Activated T-cell treated with anti-CD3 and anti-CD28 coated beads, Interleukin-2, amount 50 U/mL, for 24 hours (primary cell): ENCODE measurements at regions not wholly inside any gene's neighbourhood (a gene's known extent, or its start where the extent isn't known, plus 50 kb on each side); places are given as distances from the start of the nearest gene placed in this dataset.

Experiments
- DNase-seq: peaks from one replicate; pipeline ENCODE4 v3.0.0-alpha.2; 2020
- H3K27ac Mint-ChIP-seq: 2 replicates; pipeline ENCODE4 v1.8.0; 2020; ENCODE audit warnings: mild to moderate bottlenecking, mixed read lengths
- H3K27me3 Mint-ChIP-seq: 2 replicates; pipeline ENCODE4 v1.8.0; 2020; ENCODE audit warnings: mixed read lengths
- H3K36me3 Mint-ChIP-seq: 2 replicates; pipeline ENCODE4 v1.8.0; 2020; ENCODE audit warnings: low read depth, mixed read lengths
- H3K4me1 Mint-ChIP-seq: 2 replicates; pipeline ENCODE4 v1.8.0; 2020; ENCODE audit warnings: low read depth, mixed read lengths
- H3K4me3 Mint-ChIP-seq: 2 replicates; pipeline ENCODE4 v1.8.0; 2020; ENCODE audit warnings: mild to moderate bottlenecking, moderate library complexity, mixed read lengths
- H3K9me3 Mint-ChIP-seq: 2 replicates; pipeline ENCODE4 v1.8.0; 2020; ENCODE audit warnings: mixed read lengths

DNA sequence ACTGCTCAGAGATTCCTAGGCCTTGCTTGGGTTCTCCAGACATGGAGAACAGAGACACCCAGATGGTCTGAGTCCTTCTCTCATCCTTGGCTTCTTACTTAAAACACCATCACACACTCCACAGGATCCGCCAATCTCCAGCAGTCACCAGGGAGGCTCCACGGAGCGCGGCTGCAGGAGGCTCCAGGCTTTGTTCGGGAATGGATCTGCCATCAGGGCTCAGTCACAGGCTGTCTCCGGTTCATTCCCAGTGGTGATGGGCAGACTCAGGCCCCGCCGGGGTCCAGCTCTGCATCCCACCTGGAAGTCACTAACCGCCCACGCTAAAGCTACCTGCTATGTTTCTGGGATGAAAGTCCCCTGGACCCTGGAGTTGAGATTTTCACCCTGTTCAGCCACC lies 312.9 kb downstream of the TCERG1L start:
- no peak overlapping the region for H3K4me3 Mint-ChIP-seq
- H3K4me1 Mint-ChIP-seq, result no peaks in the 10 kb centered on the region
- no peak overlapping the region for H3K27ac Mint-ChIP-seq
- H3K9me3 Mint-ChIP-seq, result peaks cover 2% of the 10 kb centered on the region
- H3K36me3 Mint-ChIP-seq, result no peaks in the 10 kb centered on the region
- H3K27me3 Mint-ChIP-seq, result peaks cover 4% of the 10 kb centered on the region
- DNase-seq, result no peak

GRCh38 chr10:130999376-131000202 lies 311.9 kb downstream of the TCERG1L start:
- Mint-ChIP-seq H3K9me3 (peaks cover 2% of the 10 kb centered on the region), H3K27ac (no peak overlapping the region), H3K27me3 (peaks cover 4% of the 10 kb centered on the region), H3K4me1 (no peaks in the 10 kb centered on the region), H3K4me3 (no peak overlapping the region), H3K36me3 (no peaks in the 10 kb centered on the region)
- DNase-seq, result no peak

DNA sequence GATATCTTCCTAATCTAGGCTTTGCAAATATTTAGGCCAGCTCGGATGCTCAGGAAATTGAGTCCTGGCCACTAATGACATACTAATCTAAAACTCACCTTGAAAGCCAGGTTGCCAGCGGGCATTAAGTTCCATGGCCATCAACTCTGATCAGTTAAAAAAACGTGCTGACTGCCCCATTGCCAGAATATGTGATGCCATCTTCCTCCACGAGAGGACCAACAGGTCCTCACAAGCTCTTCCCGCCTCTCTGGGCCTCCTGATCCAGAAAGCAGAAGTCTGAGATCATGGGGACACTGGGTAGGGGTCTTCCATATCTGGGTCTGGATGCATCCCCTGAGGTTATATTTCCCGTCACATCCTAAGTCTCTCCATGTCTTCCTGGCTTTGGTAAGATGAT lies 311.3 kb downstream of the TCERG1L start:
- no peak overlapping the region for H3K4me3 Mint-ChIP-seq
- no peak overlapping the region for H3K27ac Mint-ChIP-seq
- H3K36me3 Mint-ChIP-seq, result no peaks in the 10 kb centered on the region
- peaks cover 3% of the 10 kb centered on the region for H3K9me3 Mint-ChIP-seq
- peaks cover 4% of the 10 kb centered on the region for H3K27me3 Mint-ChIP-seq
- no peaks in the 10 kb centered on the region for H3K4me1 Mint-ChIP-seq
- DNase-seq, result no peak

- no peaks in the 10 kb centered on the region for H3K4me1 Mint-ChIP-seq
- H3K4me3 Mint-ChIP-seq, result no peak overlapping the region
- peaks cover 5% of the 10 kb centered on the region for H3K9me3 Mint-ChIP-seq
- H3K27ac Mint-ChIP-seq, result no peak overlapping the region
- no peaks in the 10 kb centered on the region for H3K36me3 Mint-ChIP-seq
- peaks cover 4% of the 10 kb centered on the region for H3K27me3 Mint-ChIP-seq
- no peak for DNase-seq
Observed at GRCh38 chr10:131000743-131001142, 310.8 kb downstream of the TCERG1L start.

GRCh38 chr10:131001438-131001837 lies 310.1 kb downstream of the TCERG1L start:
- DNase-seq, result no peak
- peaks cover 3% of the 10 kb centered on the region for H3K9me3 Mint-ChIP-seq
- H3K4me1 Mint-ChIP-seq, result no peaks in the 10 kb centered on the region
- H3K36me3 Mint-ChIP-seq, result no peaks in the 10 kb centered on the region
- no peak overlapping the region for H3K4me3 Mint-ChIP-seq
- no peak overlapping the region for H3K27ac Mint-ChIP-seq
- H3K27me3 Mint-ChIP-seq, result peaks cover 4% of the 10 kb centered on the region

GRCh38 chr10:131002031-131002861 lies 309.3 kb downstream of the TCERG1L start:
- no peak for DNase-seq
- H3K36me3 Mint-ChIP-seq, result no peaks in the 10 kb centered on the region
- peaks cover 4% of the 10 kb centered on the region for H3K27me3 Mint-ChIP-seq
- H3K4me1 Mint-ChIP-seq, result no peaks in the 10 kb centered on the region
- H3K9me3 Mint-ChIP-seq, result peaks cover 3% of the 10 kb centered on the region
- no peak overlapping the region for H3K4me3 Mint-ChIP-seq
- no peak overlapping the region for H3K27ac Mint-ChIP-seq

- H3K9me3 Mint-ChIP-seq, result peaks cover 3% of the 10 kb centered on the region
- no peak overlapping the region for H3K27ac Mint-ChIP-seq
- H3K27me3 Mint-ChIP-seq, result peaks cover 4% of the 10 kb centered on the region
- no peaks in the 10 kb centered on the region for H3K36me3 Mint-ChIP-seq
- DNase-seq, result no peak
- H3K4me3 Mint-ChIP-seq, result no peak overlapping the region
- H3K4me1 Mint-ChIP-seq, result no peaks in the 10 kb centered on the region
Observed at GRCh38 chr10:131003455-131003854, 308.1 kb downstream of the TCERG1L start.

DNA sequence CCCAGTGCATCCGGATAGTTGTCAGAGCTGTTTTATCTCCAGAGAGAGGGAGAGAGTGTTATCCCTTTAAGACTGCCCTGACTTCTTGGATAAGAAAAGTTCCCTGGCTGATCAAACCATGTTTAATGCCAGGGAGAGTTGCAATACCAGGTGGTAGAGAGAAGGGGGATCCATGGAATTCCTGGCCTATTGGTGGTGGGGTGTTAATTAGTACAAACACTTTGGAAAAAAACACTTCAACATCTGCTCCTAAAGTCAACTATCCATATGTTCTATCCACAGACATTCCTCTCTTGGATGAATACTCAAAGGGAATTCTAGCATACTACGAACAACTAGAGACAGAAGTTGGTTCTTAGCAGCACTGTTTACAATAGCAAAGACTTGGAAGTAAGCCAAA lies 307.2 kb downstream of the TCERG1L start:
- no peak overlapping the region for H3K4me3 Mint-ChIP-seq
- H3K27me3 Mint-ChIP-seq, result peaks cover 4% of the 10 kb centered on the region
- H3K4me1 Mint-ChIP-seq, result no peaks in the 10 kb centered on the region
- no peak for DNase-seq
- H3K27ac Mint-ChIP-seq, result no peak overlapping the region
- H3K9me3 Mint-ChIP-seq, result peaks cover 3% of the 10 kb centered on the region
- H3K36me3 Mint-ChIP-seq, result no peaks in the 10 kb centered on the region

DNA sequence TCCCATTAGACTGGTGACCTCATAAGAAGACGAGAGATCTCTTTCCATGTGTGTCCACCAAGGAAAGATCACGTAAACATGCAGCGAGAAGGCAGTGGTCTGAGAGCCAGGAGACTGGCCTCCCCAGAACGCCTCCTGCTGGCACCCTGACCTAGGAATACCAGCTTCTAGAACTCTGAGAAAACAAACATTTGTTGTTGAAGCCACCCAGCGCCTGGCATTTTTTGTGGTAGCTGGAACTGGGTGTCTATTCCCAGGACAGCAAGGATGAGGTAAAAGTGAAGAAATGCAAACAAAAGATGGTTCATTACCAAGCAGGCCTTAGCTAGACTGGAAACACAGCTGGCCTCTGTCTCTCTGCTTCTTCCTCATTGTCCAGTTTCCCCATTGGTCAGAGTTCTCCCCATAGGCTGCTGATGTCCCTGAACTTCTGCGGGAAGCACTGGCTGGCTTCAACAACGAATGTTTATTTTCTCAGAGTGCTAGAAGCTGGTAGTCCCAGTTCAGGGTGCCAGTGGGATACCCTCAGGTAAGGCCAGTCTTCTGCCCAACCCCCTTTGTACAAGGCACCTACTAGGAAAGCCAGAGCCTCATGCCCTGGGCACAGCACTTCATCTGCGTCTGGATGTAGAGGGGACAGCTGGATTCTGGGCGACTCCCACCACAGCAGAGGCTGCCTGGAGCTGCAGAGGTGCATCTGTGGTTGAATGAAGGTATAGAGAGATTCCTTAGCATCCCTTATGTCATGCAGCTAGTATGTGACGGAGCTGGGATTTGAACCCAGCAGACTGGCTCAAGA lies 304.9 kb downstream of the TCERG1L start:
- no peak overlapping the region for H3K27ac Mint-ChIP-seq
- H3K36me3 Mint-ChIP-seq, result no peaks in the 10 kb centered on the region
- no peaks in the 10 kb centered on the region for H3K27me3 Mint-ChIP-seq
- H3K9me3 Mint-ChIP-seq, result peaks cover 3% of the 10 kb centered on the region
- H3K4me1 Mint-ChIP-seq, result no peaks in the 10 kb centered on the region
- H3K4me3 Mint-ChIP-seq, result no peak overlapping the region
- no peak for DNase-seq

GRCh38 chr10:131009791-131010190 lies 301.7 kb downstream of the TCERG1L start:
- no peak for DNase-seq
- H3K9me3 Mint-ChIP-seq, result peaks cover 3% of the 10 kb centered on the region
- no peaks in the 10 kb centered on the region for H3K36me3 Mint-ChIP-seq
- H3K4me3 Mint-ChIP-seq, result no peak overlapping the region
- H3K27ac Mint-ChIP-seq, result no peak overlapping the region
- H3K27me3 Mint-ChIP-seq, result no peaks in the 10 kb centered on the region
- no peaks in the 10 kb centered on the region for H3K4me1 Mint-ChIP-seq

DNA sequence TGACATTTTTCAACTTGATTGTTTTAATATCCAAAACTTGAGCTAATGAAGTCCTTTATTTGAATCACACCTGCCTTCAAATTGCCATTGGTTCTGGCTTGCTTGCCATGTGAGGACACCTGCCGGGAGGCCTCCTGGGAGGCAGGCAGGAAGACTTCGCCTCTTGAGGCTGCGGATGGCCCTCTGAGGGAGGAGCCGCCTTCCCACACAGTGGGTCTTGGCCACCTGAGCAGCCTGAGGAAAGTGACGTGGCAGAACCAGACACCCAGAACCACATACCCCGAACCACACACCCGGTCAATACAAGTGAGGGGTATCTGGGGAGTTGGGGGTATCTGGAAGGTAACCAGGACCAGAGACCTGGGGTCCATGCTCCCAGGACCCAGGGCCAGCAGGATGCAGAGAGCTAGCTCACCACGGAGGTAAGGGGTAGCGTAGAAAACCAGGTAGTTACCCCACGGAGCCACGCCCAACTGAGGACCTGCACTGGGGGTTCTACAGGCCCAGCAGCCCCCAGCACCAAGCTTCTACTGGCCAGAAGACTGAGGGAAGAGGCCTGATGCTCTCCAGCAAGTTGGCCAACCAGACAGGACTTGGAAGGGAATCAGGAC lies 300.5 kb downstream of the TCERG1L start:
- Mint-ChIP-seq H3K27me3 (no peaks in the 10 kb centered on the region), H3K4me1 (no peaks in the 10 kb centered on the region), H3K9me3 (no peaks in the 10 kb centered on the region), H3K36me3 (no peaks in the 10 kb centered on the region), H3K4me3 (no peak overlapping the region), H3K27ac (no peak overlapping the region)
- no peak for DNase-seq

GRCh38 chr10:131011936-131012640 lies 299.4 kb downstream of the TCERG1L start:
- no peak for DNase-seq
- no peak overlapping the region for H3K4me3 Mint-ChIP-seq
- no peaks in the 10 kb centered on the region for H3K9me3 Mint-ChIP-seq
- no peaks in the 10 kb centered on the region for H3K27me3 Mint-ChIP-seq
- H3K4me1 Mint-ChIP-seq, result no peaks in the 10 kb centered on the region
- H3K27ac Mint-ChIP-seq, result no peak overlapping the region
- H3K36me3 Mint-ChIP-seq, result no peaks in the 10 kb centered on the region

GRCh38 chr10:131012641-131012985 lies 298.9 kb downstream of the TCERG1L start:
- Mint-ChIP-seq H3K27me3 (no peaks in the 10 kb centered on the region), H3K4me1 (no peaks in the 10 kb centered on the region), H3K9me3 (no peaks in the 10 kb centered on the region), H3K36me3 (no peaks in the 10 kb centered on the region), H3K4me3 (no peak overlapping the region), H3K27ac (no peak overlapping the region)
- DNase-seq, result no peak
